ENCODE measurements at regions not wholly inside any gene's neighbourhood (a gene's known extent, or its start where the extent isn't known, plus 50 kb on each side); places are given as distances from the start of the nearest gene placed in this dataset.

DNA sequence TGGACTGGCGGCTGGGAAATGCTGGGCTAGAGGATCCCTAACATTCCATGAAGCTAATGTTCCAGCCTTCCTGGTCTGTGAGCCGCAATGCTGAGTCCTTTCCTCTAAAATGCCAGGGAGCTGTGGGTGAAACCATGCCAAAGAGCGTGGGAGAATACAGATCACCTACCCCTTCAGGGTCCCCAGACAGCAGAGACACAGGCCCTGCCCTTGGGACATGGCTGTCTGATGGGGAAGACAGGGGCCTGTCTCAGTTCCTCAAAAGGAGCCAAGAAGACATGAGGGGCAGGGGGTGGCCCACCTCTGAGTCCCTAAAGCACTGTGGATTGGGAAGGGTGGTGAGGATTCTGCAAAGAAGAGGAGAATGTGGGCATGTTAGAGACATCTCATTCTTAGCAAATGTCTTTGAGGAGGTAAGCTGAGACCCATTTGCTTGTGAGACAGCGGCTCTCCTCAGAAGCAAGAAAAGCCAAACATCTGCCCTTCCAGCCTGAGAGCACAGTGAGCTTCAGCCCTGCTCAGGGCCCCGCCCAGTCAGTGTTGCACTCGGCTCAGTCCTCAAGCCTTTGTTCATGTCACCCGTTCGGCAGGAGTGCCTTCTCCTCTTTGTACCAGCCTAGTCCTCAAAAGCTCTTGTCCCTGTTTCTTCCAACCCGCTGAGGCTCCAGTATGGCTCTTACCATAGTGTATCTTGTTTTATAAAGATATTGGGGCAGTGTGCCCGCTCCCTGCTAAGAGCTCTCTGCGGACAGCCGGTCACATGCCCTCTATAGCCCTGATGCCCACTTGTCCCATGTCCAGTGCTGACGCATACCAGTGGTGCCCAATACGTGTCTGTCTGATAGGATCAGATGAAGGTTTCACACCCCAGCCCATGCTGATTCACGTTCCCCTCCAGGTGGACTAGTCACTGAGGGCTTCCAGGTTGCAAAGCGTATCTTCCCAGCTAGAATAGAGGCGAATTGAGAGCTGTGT lies 286.2 kb downstream of the CYP26B1 start:
- Histone ChIP-seq H3K9ac (ENCODE audit: low read length) (no peak overlapping the region), H3K36me3 (ENCODE audit: control insufficient read depth, insufficient read depth, low read length) (no peaks in the 10 kb centered on the region)

DNA sequence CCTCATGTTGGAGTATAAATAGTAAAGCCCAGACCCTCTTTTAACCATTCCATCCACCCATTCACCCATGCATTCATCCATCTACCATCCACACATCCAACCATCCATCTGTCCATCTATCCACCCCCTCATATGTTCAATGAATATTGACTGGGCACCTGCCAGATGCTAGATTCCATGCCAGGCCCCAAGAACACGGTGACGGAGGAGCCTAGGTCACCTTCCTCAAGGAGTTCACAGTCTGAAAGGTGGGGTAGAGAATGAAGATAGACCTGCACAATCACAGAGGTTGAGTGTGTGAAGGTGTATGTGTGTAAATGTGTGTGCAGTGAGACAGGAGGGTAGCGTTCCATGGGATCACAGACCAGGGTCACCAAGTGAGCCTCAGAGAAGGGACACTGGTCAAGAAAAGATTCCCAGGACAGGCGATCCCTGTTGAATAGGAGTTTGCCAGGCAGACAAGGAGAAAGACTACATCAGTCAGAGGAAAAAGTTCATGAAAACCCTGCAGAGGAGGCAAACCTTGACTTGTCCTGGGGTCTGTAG lies 287.2 kb downstream of the CYP26B1 start:
- Histone ChIP-seq H3K36me3 (ENCODE audit: control insufficient read depth, insufficient read depth, low read length) (no peaks in the 10 kb centered on the region), H3K9ac (ENCODE audit: low read length) (no peak overlapping the region), H3K4me1 (ENCODE audit: control insufficient read depth, insufficient read depth, low read length) (no peaks in the 10 kb centered on the region), H3K27me3 (ENCODE audit: control insufficient read depth, insufficient read depth, low read length) (no peaks in the 10 kb centered on the region), H3K4me3 (ENCODE audit: low read length) (no peak overlapping the region), H3K27ac (ENCODE audit: low read depth, low read length) (no peak overlapping the region)

More for the DNA sequence above, 286.2 kb downstream of the CYP26B1 start:
- Histone ChIP-seq H3K27ac (ENCODE audit: low read depth, low read length) (no peak overlapping the region), H3K4me3 (ENCODE audit: low read length) (no peak overlapping the region), H3K27me3 (ENCODE audit: control insufficient read depth, insufficient read depth, low read length) (no peaks in the 10 kb centered on the region), H3K4me1 (ENCODE audit: control insufficient read depth, insufficient read depth, low read length) (no peaks in the 10 kb centered on the region)

DNA sequence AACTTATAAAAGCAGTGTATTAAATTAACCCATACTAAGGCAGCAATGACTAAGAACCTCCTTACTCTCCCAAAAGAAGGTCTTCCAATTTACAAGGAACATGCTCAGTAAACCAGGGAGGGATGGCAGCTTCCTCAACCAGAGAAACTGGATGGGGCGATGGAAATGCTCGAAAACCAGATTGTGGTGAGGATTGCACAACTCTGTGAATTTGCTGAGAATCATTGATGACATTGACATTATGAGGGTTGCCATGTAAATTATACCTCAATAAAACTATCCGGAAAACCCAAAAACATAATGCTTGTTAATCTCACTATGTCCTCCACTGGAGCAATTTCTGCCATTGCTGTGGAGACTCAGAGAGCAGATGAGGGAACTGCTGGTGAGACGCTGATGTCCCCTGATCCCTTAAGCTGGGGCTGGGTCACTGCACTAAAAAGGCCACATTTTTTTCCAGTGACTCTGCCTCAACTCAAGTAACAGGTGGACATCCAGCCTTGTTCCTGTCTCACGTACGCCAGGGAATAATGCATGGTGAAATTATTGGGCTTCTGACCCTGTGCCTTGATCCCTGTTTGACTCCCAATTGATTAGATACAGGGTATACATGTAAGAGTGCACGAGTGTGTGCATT lies 288.3 kb downstream of the CYP26B1 start:
- no peaks in the 10 kb centered on the region for H3K27me3 ChIP-seq (ENCODE audit: control insufficient read depth, insufficient read depth, low read length)
- H3K9ac ChIP-seq (ENCODE audit: low read length) = no peak overlapping the region
- H3K4me1 ChIP-seq (ENCODE audit: control insufficient read depth, insufficient read depth, low read length) = no peaks in the 10 kb centered on the region
- no peaks in the 10 kb centered on the region for H3K36me3 ChIP-seq (ENCODE audit: control insufficient read depth, insufficient read depth, low read length)
- H3K27ac ChIP-seq (ENCODE audit: low read depth, low read length) = no peak overlapping the region
- H3K4me3 ChIP-seq (ENCODE audit: low read length) = no peak overlapping the region

DNA sequence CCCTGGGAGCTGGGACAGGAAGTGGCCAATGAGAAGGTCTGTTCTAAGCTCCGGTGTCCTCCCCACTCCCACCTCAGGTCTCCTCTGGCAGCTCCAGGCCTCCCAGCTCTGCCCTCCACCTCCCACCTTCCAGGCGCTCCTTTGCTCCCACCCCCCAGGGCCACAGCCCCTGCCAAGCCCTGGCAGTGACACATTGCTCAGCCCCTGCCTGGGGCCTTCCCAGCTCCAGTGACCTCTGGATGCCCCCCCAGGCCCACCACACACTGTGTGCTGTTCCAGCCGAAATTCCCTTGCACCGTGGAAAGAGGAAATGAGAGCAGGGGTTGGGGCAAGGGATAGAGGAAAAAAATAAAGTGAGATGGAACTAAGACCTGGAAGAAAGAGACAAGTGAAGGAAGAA lies 289.6 kb downstream of the CYP26B1 start:
- Histone ChIP-seq H3K27me3 (ENCODE audit: control insufficient read depth, insufficient read depth, low read length) (no peaks in the 10 kb centered on the region), H3K4me3 (ENCODE audit: low read length) (no peak overlapping the region), H3K9ac (ENCODE audit: low read length) (no peak overlapping the region), H3K36me3 (ENCODE audit: control insufficient read depth, insufficient read depth, low read length) (no peaks in the 10 kb centered on the region), H3K4me1 (ENCODE audit: control insufficient read depth, insufficient read depth, low read length) (no peaks in the 10 kb centered on the region), H3K27ac (ENCODE audit: low read depth, low read length) (no peak overlapping the region)

DNA sequence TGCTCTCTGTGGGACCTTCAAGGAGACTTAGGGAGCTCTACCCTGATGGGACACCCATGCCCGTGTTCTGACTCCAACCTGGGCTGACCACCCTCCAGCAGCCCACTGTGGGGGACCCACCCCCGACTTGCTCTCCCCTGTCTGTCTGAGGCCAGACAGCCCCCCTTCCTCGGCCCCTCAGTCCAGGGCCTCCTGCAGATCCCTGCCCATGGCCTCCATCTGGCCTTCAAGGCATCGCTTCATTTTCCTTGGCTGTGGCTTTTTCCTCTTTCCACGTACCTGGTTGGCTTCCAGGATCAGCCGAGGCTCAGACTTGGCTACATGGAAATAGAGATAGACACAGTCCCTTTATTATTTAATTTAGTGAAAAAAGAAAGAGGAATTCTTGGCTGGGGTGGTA lies 290.0 kb downstream of the CYP26B1 start:
- no peak overlapping the region for H3K4me3 ChIP-seq (ENCODE audit: low read length)
- H3K36me3 ChIP-seq (ENCODE audit: control insufficient read depth, insufficient read depth, low read length) = no peaks in the 10 kb centered on the region
- H3K4me1 ChIP-seq (ENCODE audit: control insufficient read depth, insufficient read depth, low read length) = no peaks in the 10 kb centered on the region
- H3K27me3 ChIP-seq (ENCODE audit: control insufficient read depth, insufficient read depth, low read length) = no peaks in the 10 kb centered on the region
- no peak overlapping the region for H3K27ac ChIP-seq (ENCODE audit: low read depth, low read length)
- H3K9ac ChIP-seq (ENCODE audit: low read length) = no peak overlapping the region

DNA sequence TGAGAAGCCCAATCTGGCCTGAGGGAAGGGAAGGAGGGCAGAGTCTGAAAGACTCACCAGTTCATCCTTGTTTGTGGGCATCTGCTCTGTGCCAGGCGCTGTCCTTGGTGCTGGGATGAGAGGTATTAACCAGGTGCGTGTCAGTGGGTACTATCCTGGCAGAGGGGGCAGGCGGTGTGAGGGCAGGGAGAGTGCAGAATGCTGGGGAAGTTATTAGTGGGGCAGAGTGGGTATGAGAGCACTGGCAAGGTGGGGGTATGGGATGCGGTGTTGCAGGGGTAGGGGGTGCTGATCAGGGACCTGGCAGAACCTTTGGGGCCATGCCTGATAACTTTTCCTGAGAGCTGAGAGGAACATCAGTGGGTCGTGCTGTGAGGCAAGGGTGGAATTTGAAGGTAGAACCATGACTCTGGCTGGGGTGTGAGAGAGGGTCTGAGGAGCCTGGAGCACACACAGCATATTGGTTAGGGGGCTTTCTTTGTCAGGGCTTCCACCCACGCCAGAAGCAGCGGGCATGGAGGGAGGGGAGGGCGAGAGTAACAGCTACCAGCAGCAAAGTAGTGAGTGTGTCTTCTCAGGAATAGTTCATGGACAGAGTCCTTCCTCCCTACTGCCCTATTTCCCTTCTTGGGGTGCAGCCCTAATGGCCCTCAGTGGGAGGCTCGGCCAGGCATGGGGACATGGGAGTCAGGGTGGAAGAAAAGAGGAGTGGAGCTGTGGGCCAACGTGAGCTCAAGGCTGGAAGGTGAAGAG lies 290.7 kb downstream of the CYP26B1 start:
- Histone ChIP-seq H3K9ac (ENCODE audit: low read length) (no peak overlapping the region), H3K27ac (ENCODE audit: low read depth, low read length) (no peak overlapping the region), H3K27me3 (ENCODE audit: control insufficient read depth, insufficient read depth, low read length) (no peaks in the 10 kb centered on the region), H3K36me3 (ENCODE audit: control insufficient read depth, insufficient read depth, low read length) (no peaks in the 10 kb centered on the region), H3K4me1 (ENCODE audit: control insufficient read depth, insufficient read depth, low read length) (no peaks in the 10 kb centered on the region), H3K4me3 (ENCODE audit: low read length) (no peak overlapping the region)

DNA sequence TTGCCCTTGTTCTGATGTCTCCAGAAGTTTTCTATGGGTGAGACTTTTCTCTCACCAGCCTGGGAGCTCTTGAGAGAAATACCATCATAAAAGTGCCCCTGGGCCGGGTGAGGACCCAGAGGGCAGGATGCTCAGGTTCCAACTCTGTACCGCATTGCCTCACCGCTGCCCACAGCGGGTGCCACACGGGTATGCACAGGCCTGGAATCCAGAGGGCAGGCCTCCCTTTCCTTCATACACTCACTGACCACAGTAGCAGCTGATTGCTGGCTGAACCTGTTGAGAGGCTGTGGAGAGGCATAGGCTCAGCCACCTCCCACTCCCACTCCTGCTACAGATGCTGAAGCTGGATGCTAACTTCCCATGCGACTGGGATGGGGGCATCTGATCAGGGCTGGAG lies 293.8 kb downstream of the CYP26B1 start:
- Histone ChIP-seq H3K36me3 (ENCODE audit: control insufficient read depth, insufficient read depth, low read length) (no peaks in the 10 kb centered on the region), H3K4me1 (ENCODE audit: control insufficient read depth, insufficient read depth, low read length) (peaks cover 3% of the 10 kb centered on the region)

DNA sequence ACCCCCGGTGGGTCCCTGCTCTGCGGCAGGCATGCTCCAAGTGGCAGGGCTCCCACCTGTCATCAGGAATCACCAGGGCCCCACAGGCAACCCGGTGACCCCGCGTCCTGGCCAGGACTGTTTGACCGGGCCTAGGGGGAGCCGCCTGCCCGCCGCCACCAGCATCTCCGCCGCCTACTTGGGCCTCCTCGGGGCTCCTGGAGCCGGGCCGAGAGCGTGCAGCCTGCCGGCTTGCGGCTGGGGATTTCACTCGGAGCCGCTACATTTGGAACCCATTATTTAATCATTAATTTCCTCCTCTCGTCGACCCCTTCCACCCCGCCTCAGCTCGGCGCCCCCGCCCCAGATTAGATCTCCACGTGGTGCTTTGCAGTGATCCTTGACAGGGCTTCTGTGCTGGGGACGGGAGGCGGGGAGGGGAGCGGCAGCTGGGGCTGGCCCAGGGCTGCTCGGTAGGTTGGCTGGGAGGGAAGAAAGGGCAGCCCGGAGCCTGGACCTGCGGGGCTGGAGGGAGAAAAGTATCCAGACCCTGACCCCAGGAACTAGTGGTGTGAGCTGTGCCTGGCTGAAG lies 295.4 kb downstream of the CYP26B1 start:
- no peaks in the 10 kb centered on the region for H3K27me3 ChIP-seq (ENCODE audit: control insufficient read depth, insufficient read depth, low read length)
- no peak overlapping the region for H3K27ac ChIP-seq (ENCODE audit: low read depth, low read length)
- H3K36me3 ChIP-seq (ENCODE audit: control insufficient read depth, insufficient read depth, low read length) = no peaks in the 10 kb centered on the region
- no peak overlapping the region for H3K9ac ChIP-seq (ENCODE audit: low read length)
- no peak overlapping the region for H3K4me3 ChIP-seq (ENCODE audit: low read length)
- H3K4me1 ChIP-seq (ENCODE audit: control insufficient read depth, insufficient read depth, low read length) = peaks cover 3% of the 10 kb centered on the region

More for the DNA sequence above, 293.8 kb downstream of the CYP26B1 start:
- H3K27me3 ChIP-seq (ENCODE audit: control insufficient read depth, insufficient read depth, low read length) = no peaks in the 10 kb centered on the region
- no peak overlapping the region for H3K27ac ChIP-seq (ENCODE audit: low read depth, low read length)
- H3K4me3 ChIP-seq (ENCODE audit: low read length) = no peak overlapping the region
- H3K9ac ChIP-seq (ENCODE audit: low read length) = no peak overlapping the region

DNA sequence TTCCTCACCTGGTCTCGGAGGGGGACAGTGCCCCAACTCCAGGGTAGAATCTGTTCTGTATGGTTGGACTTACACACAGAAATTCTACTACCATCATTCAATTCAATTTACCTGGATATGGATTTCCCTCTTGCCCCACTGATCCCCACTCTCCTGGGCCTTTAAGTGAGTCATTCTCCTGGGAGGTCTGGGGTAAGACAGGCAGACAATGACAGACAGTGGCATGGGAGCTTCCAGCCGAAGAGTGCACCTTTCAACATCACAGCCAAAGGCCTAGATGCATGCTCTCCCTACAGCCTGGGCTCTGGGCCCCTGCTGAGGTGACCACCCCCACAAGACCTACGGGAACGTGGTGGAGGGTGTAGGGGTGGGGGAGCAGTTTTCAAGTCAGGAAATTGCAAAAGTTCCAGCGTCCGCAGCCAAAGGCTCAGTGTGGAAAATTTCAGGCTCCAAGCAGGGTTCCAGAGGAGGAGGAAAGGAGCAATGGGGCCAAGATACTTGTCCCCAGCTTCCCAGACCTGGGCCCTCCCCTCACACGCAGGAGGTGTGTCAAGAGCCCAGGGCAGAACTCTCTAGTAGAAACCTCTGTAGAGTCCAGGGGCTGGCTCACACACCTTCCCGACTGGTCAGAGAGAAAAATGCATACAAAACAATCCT lies 296.4 kb downstream of the CYP26B1 start:
- no peak overlapping the region for H3K4me3 ChIP-seq (ENCODE audit: low read length)
- peaks cover 3% of the 10 kb centered on the region for H3K4me1 ChIP-seq (ENCODE audit: control insufficient read depth, insufficient read depth, low read length)
- H3K36me3 ChIP-seq (ENCODE audit: control insufficient read depth, insufficient read depth, low read length) = no peaks in the 10 kb centered on the region
- H3K27me3 ChIP-seq (ENCODE audit: control insufficient read depth, insufficient read depth, low read length) = no peaks in the 10 kb centered on the region
- H3K9ac ChIP-seq (ENCODE audit: low read length) = no peak overlapping the region
- H3K27ac ChIP-seq (ENCODE audit: low read depth, low read length) = no peak overlapping the region

DNA sequence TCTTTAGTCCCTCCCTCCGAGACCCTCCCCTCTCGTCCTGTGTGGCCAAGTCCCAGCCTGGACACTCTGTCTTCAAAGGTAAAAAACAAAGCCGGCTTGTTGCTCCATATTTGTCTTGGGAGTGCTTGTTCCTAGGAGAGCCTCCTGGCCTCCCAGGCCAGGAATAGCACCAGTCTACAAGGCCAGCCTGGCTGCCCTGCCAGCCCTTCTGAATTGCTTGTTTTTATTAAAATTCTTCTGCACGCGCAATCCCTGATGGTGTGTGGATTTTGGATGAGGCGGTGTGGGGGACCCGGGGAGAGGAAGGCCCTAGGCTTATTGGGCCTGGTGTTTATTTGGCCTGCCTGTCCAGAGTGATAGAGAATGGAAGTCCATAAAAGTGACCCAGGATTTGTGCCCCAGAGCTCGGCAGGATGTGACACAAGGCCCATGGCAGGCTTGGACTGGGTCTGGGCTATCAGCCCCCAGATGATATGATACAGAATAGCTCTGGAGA lies 297.3 kb downstream of the CYP26B1 start:
- Histone ChIP-seq H3K4me1 (ENCODE audit: control insufficient read depth, insufficient read depth, low read length) (peaks cover 3% of the 10 kb centered on the region), H3K27me3 (ENCODE audit: control insufficient read depth, insufficient read depth, low read length) (no peaks in the 10 kb centered on the region), H3K9ac (ENCODE audit: low read length) (no peak overlapping the region), H3K36me3 (ENCODE audit: control insufficient read depth, insufficient read depth, low read length) (no peaks in the 10 kb centered on the region), H3K4me3 (ENCODE audit: low read length) (no peak overlapping the region), H3K27ac (ENCODE audit: low read depth, low read length) (no peak overlapping the region)

DNA sequence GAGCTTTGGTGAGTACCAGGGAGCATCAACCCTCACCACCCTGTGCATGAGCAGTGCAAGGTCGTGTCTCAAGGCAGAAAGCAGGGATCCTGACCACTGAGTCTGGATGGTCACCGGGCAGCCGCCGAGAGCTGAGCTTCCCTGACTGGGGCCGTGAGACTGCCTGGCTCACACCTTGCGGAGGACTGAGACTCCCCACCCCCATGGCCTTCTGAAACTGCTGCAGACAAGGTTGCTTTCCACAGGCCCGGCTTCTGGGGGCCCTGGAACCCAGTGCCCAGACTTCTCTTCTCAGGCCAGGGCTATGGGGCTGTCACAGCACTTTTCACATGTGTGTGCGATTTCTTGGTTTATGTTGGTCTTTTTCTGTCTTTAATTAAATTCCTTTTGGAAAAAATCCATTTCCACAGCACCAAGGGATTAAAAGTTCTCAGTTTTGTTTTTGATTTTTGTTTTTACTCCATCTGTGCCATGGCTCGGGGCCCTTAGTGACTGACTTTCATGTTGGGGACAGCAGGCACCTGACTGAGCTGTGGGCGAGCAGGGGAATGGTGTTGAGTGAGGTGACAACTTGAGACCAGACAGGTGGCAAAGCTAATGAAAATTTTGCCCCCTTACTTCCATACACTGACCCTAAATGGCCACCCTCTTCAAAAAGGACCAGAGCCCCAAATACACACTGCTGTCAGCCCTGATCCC lies 297.9 kb downstream of the CYP26B1 start:
- Histone ChIP-seq H3K4me1 (ENCODE audit: control insufficient read depth, insufficient read depth, low read length) (peaks cover 3% of the 10 kb centered on the region), H3K4me3 (ENCODE audit: low read length) (no peak overlapping the region), H3K36me3 (ENCODE audit: control insufficient read depth, insufficient read depth, low read length) (no peaks in the 10 kb centered on the region), H3K27me3 (ENCODE audit: control insufficient read depth, insufficient read depth, low read length) (no peaks in the 10 kb centered on the region), H3K27ac (ENCODE audit: low read depth, low read length) (no peak overlapping the region), H3K9ac (ENCODE audit: low read length) (no peak overlapping the region)

All from rectal smooth muscle tissue (tissue), 1 donor.